PFSK-1 (cell line): ENCODE measurements at regions not wholly inside any gene's neighbourhood (a gene's known extent, or its start where the extent isn't known, plus 50 kb on each side); places are given as distances from the start of the nearest gene placed in this dataset.

Experiments used
- POLR2AphosphoS5 ChIP-seq: IDR thresholded peaks from 2 replicates; pipeline ENCODE4 v1.6.1; 2012; ENCODE audit warnings: low read depth, mild to moderate bottlenecking, control low read depth, low read length, moderate library complexity
- TAF1 ChIP-seq: IDR thresholded peaks from 2 replicates; pipeline ENCODE4 v1.6.1; 2012; ENCODE audit warnings: low read length, control low read depth, borderline replicate concordance; ENCODE audit not compliant: insufficient read depth

DNA sequence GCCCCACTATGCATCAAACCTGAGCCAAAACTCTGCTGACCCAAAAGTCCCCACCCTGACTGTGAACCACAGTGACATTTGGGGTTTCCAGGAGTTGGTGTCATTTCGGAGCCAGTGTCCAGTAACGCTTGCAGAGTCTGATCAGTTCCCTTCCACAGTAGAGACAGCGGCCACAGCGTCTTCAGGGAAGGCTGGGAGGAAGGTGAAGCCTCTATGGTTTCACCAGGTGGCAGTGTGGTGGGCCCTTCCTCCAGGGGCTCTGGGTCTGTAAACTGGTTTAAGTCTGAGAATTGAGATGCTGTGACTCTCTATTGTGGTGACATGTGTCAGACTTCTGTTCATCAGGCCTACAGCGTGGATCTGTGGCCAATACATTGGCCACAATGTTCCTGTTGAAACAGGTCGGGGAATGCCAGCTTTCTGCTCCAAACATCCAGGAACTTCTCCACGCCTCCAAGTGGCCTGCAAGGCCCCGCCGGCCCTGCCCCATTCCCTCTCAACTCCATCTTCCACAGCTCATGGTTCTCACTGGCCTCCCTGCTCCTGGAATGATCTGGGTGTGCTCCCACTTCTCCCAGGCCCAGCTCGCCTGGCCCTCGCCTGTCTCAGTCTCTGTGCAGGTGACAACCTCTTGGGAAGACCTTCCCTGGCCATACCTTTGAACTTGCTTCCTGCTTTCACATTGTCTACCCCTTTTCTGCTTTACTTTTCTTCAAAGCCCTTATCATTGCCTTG is 124.5 kb upstream of the FAM20C start:
- TF ChIP-seq TAF1 (no peak), POLR2AphosphoS5 (no peak)
